ENCODE measurements at regions not wholly inside any gene's neighbourhood (a gene's known extent, or its start where the extent isn't known, plus 50 kb on each side); places are given as distances from the start of the nearest gene placed in this dataset.

GRCh38 chr1:209531549-209531948 is 52.0 kb upstream of the CAMK1G start:
- ATAC-seq (no peak), DNase-seq (no peak)
- TF ChIP-seq, protein P1, sequence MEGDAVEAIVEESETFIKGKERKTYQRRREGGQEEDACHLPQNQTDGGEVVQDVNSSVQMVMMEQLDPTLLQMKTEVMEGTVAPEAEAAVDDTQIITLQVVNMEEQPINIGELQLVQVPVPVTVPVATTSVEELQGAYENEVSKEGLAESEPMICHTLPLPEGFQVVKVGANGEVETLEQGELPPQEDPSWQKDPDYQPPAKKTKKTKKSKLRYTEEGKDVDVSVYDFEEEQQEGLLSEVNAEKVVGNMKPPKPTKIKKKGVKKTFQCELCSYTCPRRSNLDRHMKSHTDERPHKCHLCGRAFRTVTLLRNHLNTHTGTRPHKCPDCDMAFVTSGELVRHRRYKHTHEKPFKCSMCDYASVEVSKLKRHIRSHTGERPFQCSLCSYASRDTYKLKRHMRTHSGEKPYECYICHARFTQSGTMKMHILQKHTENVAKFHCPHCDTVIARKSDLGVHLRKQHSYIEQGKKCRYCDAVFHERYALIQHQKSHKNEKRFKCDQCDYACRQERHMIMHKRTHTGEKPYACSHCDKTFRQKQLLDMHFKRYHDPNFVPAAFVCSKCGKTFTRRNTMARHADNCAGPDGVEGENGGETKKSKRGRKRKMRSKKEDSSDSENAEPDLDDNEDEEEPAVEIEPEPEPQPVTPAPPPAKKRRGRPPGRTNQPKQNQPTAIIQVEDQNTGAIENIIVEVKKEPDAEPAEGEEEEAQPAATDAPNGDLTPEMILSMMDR (IDR thresholded peaks at IDR 0.05): no peak

More at GRCh38 chr1:209531549-209531948, 52.0 kb upstream of the CAMK1G start:
- no peaks in the 10 kb centered on the region for H3K36me3 ChIP-seq
- peaks cover 0 to 8% of the 10 kb centered on the region in 2 donors for H3K27me3 ChIP-seq
- H3K4me3 ChIP-seq: no peak overlapping the region
- no peak overlapping the region for H3K27ac ChIP-seq
- intact Hi-C loops (cut with DNase I): no loop called here
- H3K9me3 ChIP-seq: no peaks in the 10 kb centered on the region
- no peaks in the 10 kb centered on the region for H3K4me1 ChIP-seq

Small RNA genes in the stretch of these regions (microRNA-seq; reads per million reads assigned to microRNA genes)
- gene MIR205: 57.5 to 369 reads per million in 2 donors

Data from left lung (tissue), 4 donors.